Activated CD4-positive, alpha-beta T cell treated with anti-CD3 and anti-CD28 coated beads, Interleukin-2, amount 50 U/mL, for 48 hours (primary cell): ENCODE measurements at regions not wholly inside any gene's neighbourhood (a gene's known extent, or its start where the extent isn't known, plus 50 kb on each side); places are given as distances from the start of the nearest gene placed in this dataset.

Experiments
- DNase-seq, 2 experiments: peaks; one replicate each; pipeline ENCODE4 v3.0.0-alpha.2; 2020

DNA sequence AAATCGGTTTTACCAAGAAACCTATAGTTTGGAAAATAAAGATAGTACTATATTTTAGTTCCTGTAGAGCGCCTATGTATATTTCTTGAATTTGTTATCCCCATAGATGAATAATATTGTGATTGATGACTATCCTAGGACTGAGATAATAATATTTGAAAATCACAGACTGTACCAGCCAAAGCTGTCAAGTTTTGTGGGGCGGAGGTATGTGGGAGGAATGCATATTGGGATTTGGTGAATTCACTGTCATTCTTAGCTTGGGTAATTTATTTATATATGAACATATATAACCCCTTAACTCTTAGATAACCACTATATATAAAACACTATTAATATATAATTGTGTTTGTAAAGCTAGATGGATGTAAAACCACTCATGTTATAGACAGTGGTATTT is 205.5 kb upstream of the ARSJ start:
- no peak for DNase-seq

DNA sequence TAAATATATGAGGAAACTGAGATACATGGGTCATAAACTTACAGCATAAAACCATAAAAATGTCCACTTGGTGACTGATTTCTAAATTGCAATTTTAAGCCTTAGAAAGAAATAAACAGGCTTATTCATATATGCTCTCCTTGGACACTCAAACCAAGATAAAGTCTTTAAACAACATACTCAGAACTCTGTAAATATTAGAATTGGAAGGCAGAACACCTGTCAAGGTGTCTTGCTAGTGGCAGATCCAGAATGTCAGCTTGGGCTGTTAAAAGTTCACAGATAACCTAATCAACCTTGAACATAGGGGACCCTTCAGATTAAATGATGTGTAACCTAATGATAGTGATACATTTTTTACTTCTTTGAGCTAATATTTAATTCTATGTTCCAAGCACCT is 208.1 kb upstream of the ARSJ start:
- no peak for DNase-seq

DNA sequence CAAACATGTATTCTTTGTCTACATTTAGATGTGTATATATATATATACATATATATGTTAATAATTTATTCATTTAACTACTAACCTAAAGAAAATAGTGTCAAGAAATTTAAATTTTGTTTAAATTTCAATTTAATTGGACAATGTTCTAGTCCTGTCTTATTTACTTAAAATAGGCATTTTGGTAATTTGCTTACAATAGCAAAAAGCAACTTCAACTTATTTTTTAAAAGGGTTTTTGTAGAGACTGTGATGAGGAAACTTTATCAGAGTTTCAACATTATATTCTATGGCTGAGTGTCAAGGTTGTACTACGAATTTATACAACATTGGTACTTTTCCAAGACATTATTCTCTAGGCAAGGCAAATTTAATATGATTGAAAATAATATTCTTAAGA is 212.0 kb upstream of the ARSJ start:
- no peak for DNase-seq

DNA sequence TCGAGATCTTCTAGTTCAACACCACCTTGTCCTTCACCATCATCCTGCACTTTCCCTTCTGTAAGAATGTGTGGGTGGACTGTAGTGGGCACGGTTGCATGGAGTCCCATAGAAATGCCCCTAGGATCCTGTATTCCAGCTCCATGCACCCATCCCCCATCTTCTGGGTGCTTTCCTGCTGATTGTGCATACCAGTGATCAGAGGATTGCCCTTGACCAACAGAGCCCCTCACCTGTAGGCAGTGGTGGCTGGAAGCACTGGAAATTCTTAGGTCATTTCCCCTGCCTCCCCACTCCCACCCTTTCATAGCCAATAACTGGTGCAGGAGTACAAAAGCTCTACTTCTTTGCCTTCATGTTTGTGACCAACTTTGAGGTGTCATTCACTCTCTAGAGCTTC is 213.4 kb upstream of the ARSJ start:
- no peak for DNase-seq

DNA sequence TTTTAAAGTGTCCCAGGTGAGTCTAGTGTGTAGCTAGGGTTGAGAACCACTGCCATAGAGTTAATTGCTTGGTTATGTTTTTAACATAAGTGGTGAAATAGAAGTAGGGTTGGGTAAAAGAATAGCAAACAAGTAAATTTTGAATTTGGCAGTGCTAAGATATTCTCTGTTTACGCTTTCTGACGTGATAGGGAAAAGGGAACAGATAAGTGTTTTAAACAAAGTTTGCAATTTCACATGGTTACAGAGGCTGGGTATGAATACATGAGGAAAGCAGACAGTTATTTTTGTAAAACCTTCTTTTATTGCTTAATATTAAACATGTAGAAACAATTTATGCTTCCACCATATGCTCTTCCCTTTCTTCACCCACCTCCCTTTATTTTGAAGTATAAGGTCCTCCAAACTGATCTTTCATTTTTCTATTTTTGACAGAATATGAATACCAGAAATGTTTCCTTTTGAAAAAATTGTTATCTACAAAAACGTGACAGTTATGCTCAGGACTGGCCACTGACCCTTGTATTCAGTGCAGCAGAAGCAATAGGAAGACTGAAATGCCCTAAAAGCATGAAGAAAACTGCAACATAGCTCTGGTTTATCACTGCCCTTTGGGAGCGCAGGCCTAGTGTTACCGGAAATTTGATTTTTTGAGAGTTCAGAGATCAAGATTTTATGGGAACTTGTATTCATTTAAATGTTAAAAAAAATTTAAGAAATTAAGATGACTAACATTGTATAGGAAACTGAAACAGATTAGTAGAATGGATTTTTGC is 214.4 kb upstream of the ARSJ start:
- DNase-seq: no peak

DNA sequence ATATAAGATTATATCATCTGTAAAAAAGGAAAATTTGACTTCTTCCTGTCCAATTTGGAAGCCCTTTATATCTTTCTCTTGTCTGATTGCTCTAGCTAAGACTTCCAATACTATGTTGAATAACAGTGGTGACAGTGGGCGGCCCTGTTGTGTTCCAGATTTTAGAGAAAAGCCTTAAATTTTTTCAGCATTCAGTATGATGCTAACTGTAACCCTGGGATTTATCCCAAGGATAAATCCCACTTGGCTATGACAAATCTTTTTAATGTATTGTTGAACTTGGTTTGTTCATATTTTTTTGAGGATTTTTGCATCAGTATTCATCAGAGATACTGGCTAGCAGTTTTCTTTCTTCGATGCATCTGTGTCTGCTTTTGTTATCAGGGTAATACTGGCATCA is 217.2 kb upstream of the ARSJ start:
- no peak for DNase-seq

DNA sequence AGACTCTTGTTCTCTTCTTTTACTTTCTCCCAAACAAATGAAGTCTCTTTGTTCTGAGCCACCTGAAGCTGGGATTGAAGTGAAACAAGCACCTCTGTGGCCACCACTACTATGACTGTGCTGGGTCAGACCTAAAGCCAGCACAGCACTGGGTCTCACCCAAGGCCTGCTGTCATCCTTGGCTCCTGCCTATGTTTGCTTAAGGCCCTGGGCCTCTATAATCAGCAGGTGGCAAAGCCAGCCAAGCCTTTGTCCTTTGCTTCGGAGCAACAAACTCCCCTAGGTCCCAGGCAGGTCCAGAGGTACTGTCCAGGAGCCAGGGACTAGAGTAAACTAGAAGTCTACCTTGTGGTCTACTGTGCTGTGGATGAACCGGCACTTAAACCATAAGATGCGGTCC is 220.6 kb upstream of the ARSJ start:
- DNase-seq: no peak

DNA sequence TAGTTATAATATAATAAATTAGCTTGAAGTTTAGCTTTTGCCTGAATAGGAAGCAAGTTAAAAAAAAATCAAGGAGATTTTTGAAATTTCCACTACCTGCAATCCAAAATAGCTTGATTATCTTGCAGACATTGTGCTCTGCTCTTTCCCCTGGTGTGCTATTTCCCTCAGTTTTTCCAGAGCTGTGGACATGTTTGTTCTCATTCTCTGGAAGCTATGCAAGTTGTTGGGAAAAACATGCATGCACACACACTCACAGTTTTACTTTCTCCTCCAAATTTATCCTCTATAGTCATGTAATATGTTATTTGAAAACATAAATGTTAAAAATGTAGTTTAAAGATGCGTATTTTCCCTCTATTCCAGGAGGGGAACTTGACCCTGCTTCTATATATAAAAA is 225.8 kb upstream of the ARSJ start:
- DNase-seq: no peak

DNA sequence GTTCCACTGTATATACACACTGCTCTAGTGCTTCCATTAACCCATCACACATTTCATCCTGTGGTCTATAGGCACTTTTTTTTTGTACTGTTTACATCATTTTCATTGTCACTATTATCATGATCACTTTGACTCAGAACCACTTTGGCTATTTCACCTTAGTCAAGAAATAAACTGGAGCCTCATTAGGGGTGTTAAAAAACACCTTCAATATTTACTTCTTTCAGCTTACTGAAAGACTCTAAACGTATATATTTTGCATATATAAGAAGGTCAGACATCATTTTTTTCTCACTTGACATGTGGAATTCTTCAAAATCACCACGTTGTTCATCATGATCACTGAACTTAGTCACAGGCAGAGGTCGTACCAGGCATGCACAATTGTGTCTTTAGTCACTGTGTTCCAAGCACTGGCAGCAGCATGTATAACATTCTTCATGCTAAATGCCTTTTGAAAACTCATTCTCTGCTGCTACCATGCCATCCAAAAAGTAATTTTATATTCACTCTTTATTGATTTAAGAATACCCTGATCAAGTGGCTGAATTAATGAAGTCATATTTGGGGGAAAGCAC is 229.2 kb upstream of the ARSJ start:
- DNase-seq: no peak

DNA sequence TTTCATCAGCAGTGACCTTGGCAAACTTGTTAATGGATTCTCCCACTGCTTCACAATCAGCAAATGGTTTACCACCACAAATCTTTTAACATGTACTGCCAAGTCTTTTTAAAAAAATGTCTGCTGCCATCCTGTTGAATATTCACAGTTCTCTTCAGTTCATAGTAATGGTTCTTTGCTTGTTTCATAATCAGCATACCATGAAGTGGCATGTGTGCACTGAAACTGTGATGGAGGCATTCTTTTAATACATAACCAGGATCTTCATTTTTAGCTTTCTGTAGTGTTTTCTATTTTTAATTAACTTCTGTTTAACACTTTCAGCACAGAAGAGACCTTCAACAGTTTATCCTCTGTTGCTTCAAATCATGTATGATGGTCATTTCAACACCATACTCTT is 230.1 kb upstream of the ARSJ start:
- DNase-seq: no peak

DNA sequence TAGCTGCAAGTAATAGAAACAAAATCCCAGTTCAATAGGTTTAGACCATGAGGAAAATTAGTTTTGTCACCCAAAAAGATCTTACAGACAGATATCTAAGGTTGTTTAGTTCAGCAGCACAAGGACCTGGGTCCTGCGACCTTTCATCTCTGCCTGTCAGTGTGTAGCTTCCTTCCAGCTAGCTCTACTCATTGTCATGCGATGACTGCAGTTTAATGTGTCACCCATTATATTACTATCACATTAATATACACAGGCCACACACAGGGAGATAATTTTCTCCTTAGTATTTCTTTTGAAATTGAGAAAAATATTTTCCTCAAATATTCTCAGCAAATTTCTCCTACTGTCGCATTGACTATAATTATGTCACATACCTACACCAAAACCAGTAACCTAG is 232.1 kb upstream of the ARSJ start:
- DNase-seq: no peak

DNA sequence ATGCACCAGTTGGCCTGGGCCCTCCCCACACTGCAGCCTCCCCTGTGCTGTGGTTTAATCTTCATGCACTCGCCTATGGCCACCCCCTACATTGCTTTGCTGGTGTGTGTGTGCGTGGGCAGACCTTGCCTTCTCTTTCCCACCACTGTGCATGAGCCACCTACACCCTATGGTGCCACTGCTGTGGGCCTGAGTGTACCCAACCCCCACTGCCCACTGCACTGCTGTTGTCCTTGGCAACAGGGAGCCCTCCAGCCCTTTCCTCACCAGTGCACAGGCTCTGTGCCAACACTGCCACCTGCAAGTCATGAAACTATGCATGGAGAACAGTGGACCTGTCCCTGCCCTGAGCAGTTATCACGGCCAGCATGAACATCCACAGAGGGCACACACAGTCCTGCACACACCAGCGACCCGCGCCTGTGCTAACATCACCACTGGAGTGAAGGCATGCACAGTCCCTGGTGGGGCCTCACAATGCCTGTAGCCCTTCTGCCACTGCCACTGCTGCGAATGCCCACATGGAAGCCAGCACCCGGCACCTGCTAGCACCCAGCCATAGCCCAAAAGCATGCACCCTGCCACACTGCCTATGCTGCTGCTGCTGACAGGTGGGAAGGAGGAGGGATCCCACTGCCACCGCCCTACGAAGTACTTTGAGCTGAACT is 237.8 kb upstream of the ARSJ start:
- DNase-seq: no peak

DNA sequence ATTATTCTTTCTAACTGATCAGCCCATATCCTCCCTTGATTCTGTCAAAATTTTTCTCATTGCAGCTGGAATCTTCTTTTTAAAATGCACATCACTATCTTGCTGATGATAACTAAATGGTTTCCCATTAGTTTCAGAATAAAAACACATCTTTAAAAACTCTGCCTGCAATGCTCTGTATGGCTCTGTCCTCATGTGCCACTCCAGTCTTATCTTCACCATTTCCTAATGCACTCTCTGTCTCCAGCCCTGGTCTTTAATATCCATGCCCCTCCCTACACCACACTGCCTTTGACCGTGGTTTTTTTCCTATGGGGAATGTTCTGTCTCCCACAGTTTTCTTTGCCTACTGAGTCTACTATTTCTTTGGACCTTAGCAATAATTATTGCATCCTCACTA is 244.1 kb upstream of the ARSJ start:
- DNase-seq: no peak

DNA sequence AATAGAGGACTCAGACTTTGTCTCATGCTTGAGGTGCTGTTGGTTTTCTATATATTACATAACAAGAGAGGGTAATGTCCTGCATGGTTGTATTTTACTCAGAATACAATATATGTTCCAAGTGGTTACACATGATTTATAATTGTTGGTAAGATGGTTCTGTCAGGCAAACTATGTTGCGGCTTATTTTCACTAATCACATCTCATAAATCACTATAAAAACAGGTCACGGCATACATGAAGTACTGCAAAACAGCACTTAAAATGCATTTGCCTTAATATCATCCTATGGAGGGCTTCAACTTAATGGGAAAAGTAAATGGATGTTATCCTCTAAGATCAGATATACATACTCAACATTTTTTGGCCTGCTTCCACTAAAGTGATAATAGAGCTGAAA is 246.0 kb upstream of the ARSJ start:
- DNase-seq: no peak

DNA sequence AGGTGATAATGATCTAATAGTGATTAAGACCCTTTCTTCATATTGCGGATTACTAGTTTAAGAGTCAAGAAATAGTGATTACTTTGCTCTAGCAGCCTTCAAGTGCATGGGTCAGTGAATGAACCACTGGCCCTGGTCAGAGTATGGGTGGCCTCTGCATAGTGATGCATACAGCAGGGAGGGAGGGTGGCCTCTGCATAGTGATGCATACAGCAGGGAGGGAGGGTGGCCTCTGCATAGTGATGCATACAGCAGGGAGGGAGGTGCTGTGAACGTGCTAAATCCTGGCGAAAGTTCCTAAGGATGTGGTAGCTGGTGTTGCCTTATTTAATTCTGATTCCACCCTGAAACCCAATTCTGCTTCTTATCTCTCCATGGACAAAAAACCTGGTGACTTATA is 246.7 kb upstream of the ARSJ start:
- no peak for DNase-seq

DNA sequence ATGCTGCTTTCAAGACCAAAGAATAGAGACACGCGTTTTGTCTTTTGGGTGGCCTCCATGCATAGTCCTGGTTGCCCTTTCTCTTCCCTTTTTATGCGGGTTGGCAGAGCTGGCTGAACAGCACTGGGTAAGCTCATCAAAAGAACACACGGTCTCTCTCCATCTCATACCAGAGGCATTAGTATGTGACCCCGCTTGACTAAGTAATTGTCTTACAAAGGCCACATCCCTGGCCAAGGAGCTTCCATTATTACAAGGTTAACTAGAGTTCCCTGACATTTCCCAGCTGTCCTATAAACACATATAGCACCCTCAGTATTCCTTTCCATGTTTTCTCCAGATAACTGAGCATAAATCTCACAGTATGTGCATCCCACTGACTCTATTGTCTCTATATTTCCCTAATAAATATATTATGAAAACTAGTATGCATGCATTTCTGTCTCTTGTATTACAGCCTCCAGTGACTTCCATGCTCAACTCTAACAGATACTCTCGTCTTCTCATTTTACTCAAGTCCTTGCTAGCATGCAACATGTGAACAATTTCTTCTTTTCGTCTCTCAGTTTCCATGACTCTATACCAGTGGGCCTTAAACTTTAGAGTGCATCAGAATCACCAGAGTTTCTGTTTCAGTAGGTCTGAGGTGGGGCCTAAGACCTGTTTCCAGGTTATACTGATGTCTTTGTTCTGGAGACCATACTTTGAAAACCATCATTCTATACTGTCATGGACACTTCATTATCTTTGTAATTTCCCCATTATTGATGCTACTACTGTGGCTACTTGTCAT is 247.7 kb upstream of the ARSJ start:
- DNase-seq: no peak

DNA sequence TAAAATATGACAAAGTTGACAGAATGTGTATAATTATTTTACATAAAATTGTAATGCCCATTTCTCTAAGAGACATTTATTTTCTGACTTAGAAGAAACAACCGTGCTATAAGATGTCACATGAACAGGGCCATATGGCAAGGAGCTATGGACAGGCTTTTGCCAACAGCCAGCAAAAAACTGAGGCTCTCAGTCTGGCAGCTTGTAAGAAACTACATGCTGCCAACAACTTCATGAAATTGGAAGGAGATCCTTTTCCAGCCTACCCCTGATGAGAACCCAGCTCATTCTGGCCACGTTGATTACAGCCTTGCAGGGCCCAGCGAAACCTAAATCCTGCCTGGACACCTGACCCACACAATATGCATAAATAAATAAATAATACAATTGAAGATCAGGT is 250.3 kb upstream of the ARSJ start:
- DNase-seq: no peak

DNA sequence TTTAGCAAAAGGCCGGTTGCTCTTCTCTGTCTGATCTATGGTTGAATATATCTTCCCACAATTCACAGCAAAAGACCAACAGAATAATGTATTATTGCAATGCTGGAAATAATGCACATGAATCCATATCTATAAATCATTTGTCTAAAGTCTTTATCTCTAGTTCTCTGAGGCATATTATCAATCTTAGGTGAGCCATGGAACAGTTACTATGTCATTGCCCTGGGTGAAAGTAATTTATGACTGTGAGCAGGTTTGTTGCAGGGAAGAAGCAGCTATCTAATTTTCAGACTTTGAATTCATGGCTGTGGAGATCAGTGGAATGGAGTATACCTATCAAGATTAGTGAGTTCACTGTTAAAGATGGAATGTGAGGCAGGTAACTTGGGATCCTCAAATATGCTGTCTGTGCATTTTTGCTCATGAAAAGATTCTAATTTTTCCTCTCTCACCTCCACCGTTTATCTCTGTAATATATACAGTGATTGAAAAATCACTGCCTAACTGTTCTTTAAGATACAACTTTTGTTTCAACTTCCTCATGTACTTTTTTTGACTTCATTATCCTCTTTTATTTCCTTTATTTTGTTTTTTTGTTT is 256.8 kb upstream of the ARSJ start:
- no peak for DNase-seq

DNA sequence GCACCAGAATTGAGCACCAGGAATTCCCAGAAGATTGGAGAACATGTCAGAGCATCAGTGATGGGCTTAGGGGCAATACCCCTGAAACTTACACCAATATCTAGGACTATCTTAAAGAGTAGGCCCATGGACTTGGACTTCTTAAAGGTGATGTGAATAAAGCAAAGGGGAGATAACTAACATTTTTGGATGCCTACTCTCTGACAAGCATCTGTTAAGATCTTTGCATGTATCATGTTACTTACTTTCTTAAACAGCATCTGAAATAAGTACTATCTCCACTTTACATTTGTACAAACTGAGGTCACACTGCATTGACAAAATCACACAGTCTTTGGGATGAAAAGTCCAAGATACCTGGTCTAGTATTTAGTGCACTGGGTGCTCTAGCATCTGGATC is 258.6 kb upstream of the ARSJ start:
- no peak for DNase-seq

DNA sequence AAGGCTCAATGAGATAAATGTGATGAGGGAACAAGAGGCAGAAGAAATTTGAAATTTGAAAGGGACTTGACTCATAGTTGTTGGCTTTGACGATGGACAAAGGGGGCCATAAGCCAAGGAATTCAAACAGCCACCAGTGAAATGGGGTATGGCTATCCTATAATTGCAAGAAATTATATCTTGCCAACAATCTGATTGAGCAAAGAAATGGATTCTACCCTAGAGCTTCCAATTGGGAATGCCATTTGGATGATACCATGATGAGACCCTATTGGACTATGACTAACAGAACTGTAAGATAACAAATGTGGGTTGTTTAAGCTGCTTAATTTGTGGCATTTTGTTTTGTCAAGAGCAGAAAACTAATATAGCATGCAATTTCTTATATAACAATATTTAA is 270.1 kb upstream of the ARSJ start:
- DNase-seq: no peak

DNA sequence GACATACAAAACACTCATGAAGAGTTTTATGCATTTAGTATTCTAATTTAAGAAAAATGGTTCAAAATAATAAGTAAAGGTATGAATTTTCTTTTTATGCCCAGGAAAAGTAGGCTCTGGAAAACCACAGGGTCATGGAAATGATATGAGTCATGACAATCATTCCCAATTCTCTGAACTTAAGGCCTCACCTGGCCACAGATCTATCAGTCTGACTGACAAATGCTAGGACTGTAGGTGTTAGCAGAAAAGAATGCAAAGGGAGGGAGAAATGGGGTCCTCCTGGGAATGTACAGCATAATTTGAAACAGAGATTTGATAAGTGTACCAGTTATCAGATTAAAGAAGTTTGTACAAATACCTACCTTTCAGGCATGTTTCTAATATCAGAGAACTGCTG is 270.5 kb upstream of the ARSJ start:
- DNase-seq: no peak

DNA sequence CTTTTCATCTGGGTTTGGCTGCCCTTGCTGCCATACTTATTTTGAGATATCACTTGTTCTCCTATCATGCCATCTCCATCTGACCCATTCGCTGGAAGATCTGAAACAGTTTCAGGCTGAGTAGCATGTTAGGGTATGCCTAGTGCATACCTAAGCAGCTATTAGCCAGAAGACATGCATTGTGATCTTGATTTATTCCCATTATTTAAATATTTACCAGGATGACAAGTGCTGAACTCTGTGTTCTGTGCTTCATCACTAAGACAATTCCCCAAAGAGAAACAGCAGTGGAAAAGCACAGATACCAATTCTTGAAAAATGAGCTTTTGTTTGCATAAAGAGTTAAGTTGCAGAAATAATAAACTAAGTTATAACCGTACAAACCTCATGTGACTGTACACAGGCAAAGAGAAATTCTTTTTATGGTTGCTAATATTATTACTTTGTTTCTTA is 271.0 kb upstream of the ARSJ start:
- no peak for DNase-seq

DNA sequence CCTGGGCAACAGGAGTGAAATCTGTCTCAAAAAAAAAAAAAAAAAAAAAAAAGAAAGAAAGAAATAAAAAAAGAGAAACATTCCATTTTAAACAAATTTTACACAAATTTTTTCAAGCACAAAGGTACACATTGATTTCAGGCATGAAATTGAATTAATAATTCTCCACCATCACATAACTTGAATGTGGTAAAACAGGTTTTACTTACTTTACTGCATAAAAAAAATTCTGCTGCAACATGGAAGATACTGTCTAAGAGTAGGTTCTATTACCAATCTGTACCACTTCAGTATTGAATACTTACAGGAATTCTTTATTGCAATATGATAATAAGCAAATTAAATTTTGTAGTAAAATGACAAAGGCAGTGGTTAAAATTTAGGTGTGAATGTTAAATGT is 271.6 kb upstream of the ARSJ start:
- DNase-seq: no peak
